H9 (cell line): ENCODE measurements at regions not wholly inside any gene's neighbourhood (a gene's known extent, or its start where the extent isn't known, plus 50 kb on each side); places are given as distances from the start of the nearest gene placed in this dataset.

Source experiments
- DNase-seq: peaks from one replicate; pipeline ENCODE4 v3.0.0-alpha.2; 2017
- H2AFZ ChIP-seq: one replicate; pipeline ENCODE4 v1.6.1; 2013; ENCODE audit warnings: mild to moderate bottlenecking, low read length, control low read depth, moderate library complexity
- H2AK5ac ChIP-seq: 2 replicates; pipeline ENCODE4 v1.6.1; 2013; ENCODE audit warnings: low read length, control low read depth, mixed read lengths; ENCODE audit not compliant: insufficient read length
- H2BK120ac ChIP-seq: one replicate; pipeline ENCODE4 v1.6.1; 2013; ENCODE audit warnings: low read depth, mild to moderate bottlenecking, low read length, control low read depth, inconsistent platforms; ENCODE audit not compliant: poor library complexity, severe bottlenecking
- H2BK12ac ChIP-seq: 2 replicates; pipeline ENCODE4 v1.6.1; 2013; ENCODE audit warnings: low read length, control low read depth, mixed read lengths, low read depth; ENCODE audit not compliant: insufficient read length
- H2BK15ac ChIP-seq: 2 replicates; pipeline ENCODE4 v1.6.1; 2013; ENCODE audit warnings: low read depth, low read length, control low read depth
- H2BK20ac ChIP-seq: one replicate; pipeline ENCODE4 v1.6.1; 2013; ENCODE audit warnings: low read depth, mild to moderate bottlenecking, low read length, control low read depth, inconsistent platforms; ENCODE audit not compliant: poor library complexity, severe bottlenecking
- H2BK5ac ChIP-seq: 2 replicates; pipeline ENCODE4 v1.6.1; 2013; ENCODE audit warnings: low read length, control low read depth, mixed read lengths; ENCODE audit not compliant: insufficient read length
- H3K14ac ChIP-seq: 2 replicates; pipeline ENCODE4 v1.6.1; 2013; ENCODE audit warnings: low read length, control low read depth; ENCODE audit not compliant: insufficient read depth
- H3K18ac ChIP-seq: 2 replicates; pipeline ENCODE4 v1.6.1; 2013; ENCODE audit warnings: low read depth, mild to moderate bottlenecking, mixed read lengths, low read length, control low read depth; ENCODE audit not compliant: insufficient read length
- H3K23ac ChIP-seq: 2 replicates; pipeline ENCODE4 v1.6.1; 2013; ENCODE audit warnings: low read length, control low read depth, mixed read lengths, low read depth; ENCODE audit not compliant: insufficient read length
- H3K23me2 ChIP-seq: 2 replicates; pipeline ENCODE4 v1.6.1; 2013; ENCODE audit warnings: low read depth, mild to moderate bottlenecking, mixed read lengths, low read length, control low read depth; ENCODE audit not compliant: insufficient read length, poor library complexity, severe bottlenecking
- H3K27ac ChIP-seq: 2 replicates; pipeline ENCODE4 v1.5.1; 2013; ENCODE audit warnings: low read length, control low read depth, mixed read lengths, low read depth; ENCODE audit not compliant: insufficient read length
- H3K27me3 ChIP-seq: 2 replicates; pipeline ENCODE4 v1.6.1; 2013; ENCODE audit warnings: low read length, control low read depth, inconsistent platforms; ENCODE audit not compliant: insufficient read depth
- H3K4ac ChIP-seq: 2 replicates; pipeline ENCODE4 v1.6.1; 2013; ENCODE audit warnings: low read depth, mild to moderate bottlenecking, control low read depth, inconsistent platforms, low read length, moderate library complexity
- H3K4me1 ChIP-seq: 2 replicates; pipeline ENCODE4 v1.6.1; 2013; ENCODE audit warnings: low read length, control low read depth, inconsistent platforms; ENCODE audit not compliant: insufficient read depth
- H3K4me2 ChIP-seq: 2 replicates; pipeline ENCODE4 v1.6.1; 2013; ENCODE audit warnings: low read length, control low read depth, mixed read lengths; ENCODE audit not compliant: insufficient read length, insufficient read depth
- H3K56ac ChIP-seq: 2 replicates; pipeline ENCODE4 v1.6.1; 2013; ENCODE audit warnings: low read depth, mild to moderate bottlenecking, mixed read lengths, low read length, control low read depth; ENCODE audit not compliant: insufficient read length
- H3K79me1 ChIP-seq: 2 replicates; pipeline ENCODE4 v1.6.1; 2013; ENCODE audit warnings: low read depth, mild to moderate bottlenecking, moderate library complexity, low read length, control low read depth, inconsistent platforms; ENCODE audit not compliant: insufficient read depth, poor library complexity, severe bottlenecking
- H3K79me2 ChIP-seq: 2 replicates; pipeline ENCODE4 v1.6.1; 2013; ENCODE audit warnings: low read length, control low read depth, inconsistent platforms; ENCODE audit not compliant: insufficient read depth
- H3K9ac ChIP-seq: 2 replicates; pipeline ENCODE4 v1.6.1; 2013; ENCODE audit warnings: low read length, control low read depth, mixed read lengths; ENCODE audit not compliant: insufficient read length; ENCODE audit errors: extremely low read depth
- H3K9me3 ChIP-seq: one replicate; pipeline ENCODE4 v1.6.1; 2013; ENCODE audit warnings: low read depth, low read length, inconsistent platforms; ENCODE audit not compliant: control insufficient read depth
- H3T11ph ChIP-seq: one replicate; pipeline ENCODE4 v1.6.1; 2013; ENCODE audit warnings: mild to moderate bottlenecking, low read length, control low read depth, inconsistent platforms
- H4K20me1 ChIP-seq: one replicate; pipeline ENCODE4 v1.6.1; 2013; ENCODE audit not compliant: control insufficient read depth, insufficient read length, insufficient read depth
- H4K5ac ChIP-seq: 2 replicates; pipeline ENCODE4 v1.6.1; 2013; ENCODE audit warnings: low read depth, mild to moderate bottlenecking, mixed read lengths, low read length, control low read depth; ENCODE audit not compliant: insufficient read length
- H4K8ac ChIP-seq: replicated peaks from 2 replicates; pipeline ENCODE4 v1.6.1; 2013; ENCODE audit warnings: low read length, control low read depth, mixed read lengths, low read depth; ENCODE audit not compliant: insufficient read length
- H4K91ac ChIP-seq: 2 replicates; pipeline ENCODE4 v1.6.1; 2013; ENCODE audit warnings: low read depth, mild to moderate bottlenecking, moderate library complexity, mixed read lengths, low read length, control low read depth; ENCODE audit not compliant: insufficient read length
- H3K27ac Mint-ChIP-seq, 3 experiments: 2 replicates in 2 of 3; 3 replicates in 1 of 3; pipeline ENCODE4 v1.8.0; 2020 to 2021; ENCODE audit warnings: mixed read lengths in 3 of 3, mild to moderate bottlenecking in 1 of 3, moderate library complexity in 1 of 3
- H3K27me3 Mint-ChIP-seq: 2 replicates; pipeline ENCODE4 v1.8.0; 2021; ENCODE audit warnings: low read depth, mild to moderate bottlenecking, moderate library complexity, mixed read lengths
- H3K36me3 Mint-ChIP-seq, 3 experiments: 2 replicates in 2 of 3; 3 replicates in 1 of 3; pipeline ENCODE4 v1.8.0; 2020 to 2021; ENCODE audit warnings: low read depth in 3 of 3, mixed read lengths in 3 of 3; ENCODE audit not compliant: insufficient read depth in 1 of 3
- H3K4me1 Mint-ChIP-seq, 2 experiments: 2 replicates each; pipeline ENCODE4 v1.8.0; 2020; ENCODE audit warnings: mixed read lengths in 2 of 2
- H3K4me3 Mint-ChIP-seq, 2 experiments: 2 replicates in 1 of 2; 3 replicates in 1 of 2; pipeline ENCODE4 v1.8.0; 2020 to 2021; ENCODE audit warnings: mild to moderate bottlenecking in 2 of 2, mixed read lengths in 2 of 2, moderate library complexity in 1 of 2
- H3K9me3 Mint-ChIP-seq, 2 experiments: 2 replicates in 1 of 2; 3 replicates in 1 of 2; pipeline ENCODE4 v1.8.0; 2020; ENCODE audit warnings: mild to moderate bottlenecking in 2 of 2, mixed read lengths in 2 of 2, moderate library complexity in 1 of 2
- WGBS: extraction: QIAGEN DNeasy Blood & Tissue Kit; methylation state at CpG from one replicate; pipeline ENCODE4 v1.1.7; 2013; ENCODE audit warnings: missing lambda C conversion rate, low lambda C conversion rate, mixed read lengths; ENCODE audit not compliant: insufficient read length; ENCODE audit errors: extremely low coverage; 5-methylcytosine and 5-hydroxymethylcytosine counted together
- TF ChIP-seq, protein P1 (sequence below): fragments of 200-600 bp; sonication (generic); conservative IDR thresholded peaks from 3 replicates; pipeline ENCODE4 v1.8.0; 2021; ENCODE audit warnings: antibody characterized with exemption, mild to moderate bottlenecking

DNA sequence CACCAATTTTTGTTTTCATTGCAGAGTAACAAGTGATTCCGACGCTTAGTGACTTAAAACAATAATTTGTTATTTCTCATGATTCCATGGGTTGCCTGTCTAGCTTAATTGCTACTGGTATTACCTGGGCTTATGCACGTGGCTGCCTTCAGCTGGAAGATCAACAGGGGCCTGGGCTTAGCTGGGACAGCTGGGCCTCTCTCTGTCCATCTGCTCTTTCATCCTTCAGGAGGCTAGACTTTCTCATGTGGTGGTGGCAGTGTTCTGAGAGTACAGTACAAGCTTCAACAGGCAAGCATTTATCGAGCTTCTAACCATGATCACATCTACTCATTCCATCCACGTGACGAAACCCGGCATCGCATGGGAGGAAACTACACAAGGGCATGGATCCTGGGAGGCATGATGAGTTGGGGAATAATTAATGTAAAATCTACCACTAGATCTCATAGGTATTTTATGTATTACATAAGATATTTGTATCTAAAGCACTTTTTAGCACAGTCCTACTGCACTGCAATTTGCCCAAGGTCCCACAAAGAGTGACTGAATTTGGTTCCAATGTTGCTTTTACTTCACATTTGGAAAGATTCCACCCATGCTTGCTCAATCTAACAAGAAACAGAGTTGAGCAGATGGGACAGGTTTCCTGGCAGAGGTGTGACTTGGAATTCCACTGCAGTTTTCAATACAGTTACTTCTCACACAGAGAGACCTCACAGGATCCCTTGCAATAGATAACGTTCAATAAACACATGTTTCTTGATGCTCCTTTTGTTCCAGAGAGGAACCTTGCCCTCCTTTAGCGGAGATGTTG lies 153.1 kb upstream of the FRMD6 start:
- Histone ChIP-seq H3K27me3 (no peaks in the 10 kb centered on the region), H3K27ac (no peak overlapping the region), H3K4me2 (no peak overlapping the region), H4K91ac (no peak overlapping the region), H3K9ac (no peak overlapping the region), H3K23ac (no peak overlapping the region), H3K79me2 (no peaks in the 10 kb centered on the region), H3K4me1 (no peaks in the 10 kb centered on the region), H3K9me3 (no peaks in the 10 kb centered on the region), H3K23me2 (no peaks in the 10 kb centered on the region), H3K4ac (no peak overlapping the region), H2BK20ac (no peak overlapping the region), H3T11ph (no peak overlapping the region), H2BK12ac (no peak overlapping the region), H2AK5ac (no peak overlapping the region), H3K79me1 (no peaks in the 10 kb centered on the region), H4K20me1 (no peaks in the 10 kb centered on the region), H4K8ac (no peak overlapping the region), H2AFZ (no peak overlapping the region), H2BK15ac (no peak overlapping the region), H2BK120ac (no peak overlapping the region), H3K56ac (no peak overlapping the region), H2BK5ac (no peak overlapping the region), H3K14ac (no peak overlapping the region), H4K5ac (no peak overlapping the region), H3K18ac (no peak overlapping the region)
- TF ChIP-seq, protein P1, sequence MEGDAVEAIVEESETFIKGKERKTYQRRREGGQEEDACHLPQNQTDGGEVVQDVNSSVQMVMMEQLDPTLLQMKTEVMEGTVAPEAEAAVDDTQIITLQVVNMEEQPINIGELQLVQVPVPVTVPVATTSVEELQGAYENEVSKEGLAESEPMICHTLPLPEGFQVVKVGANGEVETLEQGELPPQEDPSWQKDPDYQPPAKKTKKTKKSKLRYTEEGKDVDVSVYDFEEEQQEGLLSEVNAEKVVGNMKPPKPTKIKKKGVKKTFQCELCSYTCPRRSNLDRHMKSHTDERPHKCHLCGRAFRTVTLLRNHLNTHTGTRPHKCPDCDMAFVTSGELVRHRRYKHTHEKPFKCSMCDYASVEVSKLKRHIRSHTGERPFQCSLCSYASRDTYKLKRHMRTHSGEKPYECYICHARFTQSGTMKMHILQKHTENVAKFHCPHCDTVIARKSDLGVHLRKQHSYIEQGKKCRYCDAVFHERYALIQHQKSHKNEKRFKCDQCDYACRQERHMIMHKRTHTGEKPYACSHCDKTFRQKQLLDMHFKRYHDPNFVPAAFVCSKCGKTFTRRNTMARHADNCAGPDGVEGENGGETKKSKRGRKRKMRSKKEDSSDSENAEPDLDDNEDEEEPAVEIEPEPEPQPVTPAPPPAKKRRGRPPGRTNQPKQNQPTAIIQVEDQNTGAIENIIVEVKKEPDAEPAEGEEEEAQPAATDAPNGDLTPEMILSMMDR, result no peak
- Mint-ChIP-seq H3K36me3 (peaks cover 0 to 22% (median 0%) of the 10 kb centered on the region in 3 experiments; a peak in 5 of 7 replicates), H3K27ac (no peak overlapping the region), H3K4me1 (no peaks in the 10 kb centered on the region), H3K4me3 (no peak overlapping the region), H3K27me3 (no peaks in the 10 kb centered on the region; the same call in 1 of the 2 replicates), H3K9me3 (peaks cover 19 to 26% of the 10 kb centered on the region in 2 experiments)
- DNase-seq, result no peak
- WGBS, result no CpG with 5 or more reads among the region's 10 CpGs
